GM12873 (cell line): ENCODE measurements at regions not wholly inside any gene's neighbourhood (a gene's known extent, or its start where the extent isn't known, plus 50 kb on each side); places are given as distances from the start of the nearest gene placed in this dataset.

Experiments
- CTCF ChIP-seq: IDR thresholded peaks from 2 replicates; pipeline ENCODE4 v1.5.1; 2012; ENCODE audit warnings: low read depth, mild to moderate bottlenecking, moderate library complexity, low read length, control low read depth; ENCODE audit not compliant: insufficient read depth; ENCODE audit errors: missing control alignments

- TF ChIP-seq CTCF = no peak
Measured at GRCh38 chr19:29364999-29365398, 152.0 kb upstream of the UQCRFS1 start.

GRCh38 chr19:29365836-29366417 is 153.0 kb upstream of the UQCRFS1 start:
- no peak for TF ChIP-seq CTCF

GRCh38 chr19:29366757-29367156 is 153.8 kb upstream of the UQCRFS1 start:
- TF ChIP-seq CTCF = no peak

- no peak for TF ChIP-seq CTCF
Measured at GRCh38 chr19:29367791-29368222, 154.9 kb upstream of the UQCRFS1 start.

- no peak for TF ChIP-seq CTCF
Measured at GRCh38 chr19:29370276-29370675, 155.5 kb upstream of the VSTM2B start.

GRCh38 chr19:29371251-29372090 is 154.3 kb upstream of the VSTM2B start:
- TF ChIP-seq CTCF = no peak

- no peak for TF ChIP-seq CTCF
Measured at GRCh38 chr19:29372091-29372415, 153.7 kb upstream of the VSTM2B start.
